ENCODE measurements at regions not wholly inside any gene's neighbourhood (a gene's known extent, or its start where the extent isn't known, plus 50 kb on each side); places are given as distances from the start of the nearest gene placed in this dataset.

DNA sequence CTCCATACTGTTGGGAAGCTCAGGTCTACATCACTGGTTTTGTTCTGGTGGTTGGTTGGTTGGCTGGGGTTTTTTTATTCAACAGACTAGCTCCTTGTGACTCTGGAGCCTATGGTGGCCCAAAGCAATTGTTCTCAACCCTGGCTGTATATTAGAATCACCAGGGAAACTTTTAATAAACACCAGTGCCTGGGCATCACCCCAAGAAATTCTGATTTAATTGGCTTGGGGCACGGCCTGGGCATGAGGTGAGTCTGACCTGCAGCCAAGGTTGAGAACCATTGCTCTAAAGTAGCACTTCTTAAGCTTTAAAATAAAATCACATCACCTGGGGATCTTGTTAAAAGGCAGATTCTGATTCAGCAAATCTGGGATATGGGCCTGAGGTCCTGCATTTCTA lies 184.1 kb downstream of the C1D start:
- TF ChIP-seq, protein P1, sequence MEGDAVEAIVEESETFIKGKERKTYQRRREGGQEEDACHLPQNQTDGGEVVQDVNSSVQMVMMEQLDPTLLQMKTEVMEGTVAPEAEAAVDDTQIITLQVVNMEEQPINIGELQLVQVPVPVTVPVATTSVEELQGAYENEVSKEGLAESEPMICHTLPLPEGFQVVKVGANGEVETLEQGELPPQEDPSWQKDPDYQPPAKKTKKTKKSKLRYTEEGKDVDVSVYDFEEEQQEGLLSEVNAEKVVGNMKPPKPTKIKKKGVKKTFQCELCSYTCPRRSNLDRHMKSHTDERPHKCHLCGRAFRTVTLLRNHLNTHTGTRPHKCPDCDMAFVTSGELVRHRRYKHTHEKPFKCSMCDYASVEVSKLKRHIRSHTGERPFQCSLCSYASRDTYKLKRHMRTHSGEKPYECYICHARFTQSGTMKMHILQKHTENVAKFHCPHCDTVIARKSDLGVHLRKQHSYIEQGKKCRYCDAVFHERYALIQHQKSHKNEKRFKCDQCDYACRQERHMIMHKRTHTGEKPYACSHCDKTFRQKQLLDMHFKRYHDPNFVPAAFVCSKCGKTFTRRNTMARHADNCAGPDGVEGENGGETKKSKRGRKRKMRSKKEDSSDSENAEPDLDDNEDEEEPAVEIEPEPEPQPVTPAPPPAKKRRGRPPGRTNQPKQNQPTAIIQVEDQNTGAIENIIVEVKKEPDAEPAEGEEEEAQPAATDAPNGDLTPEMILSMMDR (IDR thresholded peaks at IDR 0.05; ENCODE audit: low read depth, low read length, missing control alignments) = no peak
- H3K4me3 ChIP-seq (replicated peaks; ENCODE audit: low read depth, low read length) = no peak overlapping the region
- DNase-seq (ENCODE audit: extremely low read depth, low read depth) = no peak

DNA sequence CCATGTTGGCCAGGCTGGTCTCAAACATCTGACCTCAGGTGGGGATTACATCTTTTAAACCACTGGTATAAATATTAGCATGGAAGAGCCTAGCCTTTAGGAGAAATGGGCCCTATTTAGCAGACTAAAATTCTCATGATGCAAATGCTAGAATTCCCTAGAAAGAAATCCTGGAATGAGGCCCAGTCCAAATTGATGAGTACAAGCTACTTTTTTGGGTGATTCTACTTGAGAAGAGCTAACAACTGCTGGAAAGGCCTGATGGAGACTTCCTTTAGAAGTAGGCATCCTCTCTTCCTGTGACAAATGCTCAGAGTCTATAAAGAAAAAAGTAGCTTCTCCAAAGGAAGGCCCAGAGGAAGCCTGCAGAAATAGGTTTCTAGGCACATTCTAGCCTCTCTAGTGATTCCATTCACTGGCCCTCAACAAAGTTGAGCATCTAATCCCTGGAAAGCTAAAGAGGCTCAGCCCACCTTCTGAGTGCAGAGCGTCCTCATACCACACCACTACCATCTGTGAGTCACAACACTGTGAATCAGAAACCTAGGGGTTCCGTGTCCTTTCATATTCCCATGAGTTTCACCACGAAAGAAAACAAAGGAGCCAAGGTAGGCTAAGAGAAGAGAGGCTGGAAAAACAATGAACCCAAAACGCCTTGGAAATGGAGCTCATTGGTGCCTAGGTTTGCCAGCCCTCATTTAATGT lies 183.1 kb downstream of the C1D start:
- TF ChIP-seq, protein P1 (IDR thresholded peaks at IDR 0.05; ENCODE audit: low read depth, low read length, missing control alignments) = no peak

DNA sequence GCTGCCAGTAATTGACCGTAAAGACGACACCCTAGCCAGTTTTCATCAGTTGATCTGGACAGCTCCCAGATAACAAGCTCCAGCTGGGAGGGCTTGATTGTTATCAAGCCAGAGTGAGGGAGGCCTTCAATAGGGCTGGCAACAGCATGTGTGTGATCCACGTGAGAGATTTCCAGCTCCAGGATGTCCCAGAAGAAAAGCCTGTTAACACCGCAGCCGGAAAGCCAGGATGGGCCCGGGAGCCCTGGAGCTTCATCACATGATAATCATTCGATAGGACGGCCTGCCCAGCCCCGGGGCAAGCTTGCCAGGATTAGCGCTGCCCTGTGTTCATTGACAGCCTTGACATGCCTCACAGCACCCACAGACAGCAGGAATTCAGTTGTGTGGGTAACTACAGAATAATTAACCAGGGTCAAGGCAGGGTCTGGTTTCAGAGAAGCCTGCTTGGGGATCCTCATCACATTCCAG lies 182.5 kb downstream of the C1D start:
- H3K4me3 ChIP-seq (replicated peaks; ENCODE audit: low read depth, low read length) = no peak overlapping the region
- no peak for DNase-seq (ENCODE audit: extremely low read depth, low read depth)
- TF ChIP-seq, protein P1 (IDR thresholded peaks at IDR 0.05; ENCODE audit: low read depth, low read length, missing control alignments) = no peak

More for the DNA sequence above, 183.1 kb downstream of the C1D start:
- no peak overlapping the region for H3K4me3 ChIP-seq (replicated peaks; ENCODE audit: low read depth, low read length)
- DNase-seq (ENCODE audit: extremely low read depth, low read depth) = no peak

DNA sequence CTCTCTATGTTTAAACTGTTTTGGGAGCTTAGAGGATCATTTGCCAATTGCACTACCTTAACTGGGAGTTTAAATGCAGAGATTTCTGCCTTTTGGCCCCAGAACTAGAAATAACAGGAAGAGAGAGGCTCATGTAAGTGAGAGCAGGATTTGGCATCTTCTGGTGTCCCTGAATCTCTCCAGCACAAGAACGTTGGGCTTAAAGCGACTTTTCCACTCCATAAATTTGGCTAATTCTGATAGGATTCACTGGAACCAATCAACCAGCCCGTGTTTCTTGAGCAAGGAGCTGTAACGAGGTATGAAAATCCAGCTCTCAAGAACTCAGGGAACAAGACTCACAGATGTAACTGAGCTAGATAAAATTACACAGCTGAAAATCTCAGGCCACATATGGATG lies 181.0 kb downstream of the C1D start:
- DNase-seq (ENCODE audit: extremely low read depth, low read depth) = no peak
- H3K4me3 ChIP-seq (replicated peaks; ENCODE audit: low read depth, low read length) = no peak overlapping the region
- TF ChIP-seq, protein P1 (IDR thresholded peaks at IDR 0.05; ENCODE audit: low read depth, low read length, missing control alignments) = no peak

DNA sequence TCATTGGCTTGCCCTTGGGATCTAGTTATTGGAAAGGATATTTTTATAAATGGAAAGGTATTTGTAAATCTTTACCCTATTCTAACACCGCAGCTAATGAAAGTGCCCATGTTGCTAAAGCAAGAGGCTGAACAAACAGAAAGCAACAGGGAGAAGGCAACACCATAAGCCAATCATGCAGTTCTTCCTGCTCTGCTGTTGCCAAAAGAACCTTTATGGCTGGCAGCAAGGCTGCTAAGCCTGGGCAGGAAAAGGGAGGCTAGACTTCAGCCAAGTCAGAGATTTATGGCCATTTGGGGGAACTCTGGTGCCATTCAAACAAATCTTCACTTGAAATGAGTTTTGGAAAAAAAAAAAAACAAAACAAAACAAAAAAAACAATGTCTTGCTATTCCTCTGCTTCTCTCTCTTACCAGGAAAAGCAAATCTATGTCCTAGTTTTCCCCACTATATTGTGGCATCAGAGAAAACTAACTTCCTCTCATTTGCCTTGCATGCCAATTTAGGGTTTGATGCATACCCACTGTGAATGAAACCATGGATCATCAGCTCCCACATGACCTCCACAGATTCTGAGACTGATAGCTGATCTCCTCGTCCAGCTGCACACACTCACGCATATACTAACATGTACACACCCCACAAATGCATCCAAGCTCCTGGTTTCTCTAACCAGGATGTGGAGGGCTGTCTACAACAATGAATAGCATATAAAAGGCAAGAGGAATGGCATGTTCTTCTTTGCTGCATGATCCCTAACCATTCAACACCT lies 179.3 kb downstream of the C1D start:
- DNase-seq (ENCODE audit: extremely low read depth, low read depth) = no peak
- TF ChIP-seq, protein P1 (IDR thresholded peaks at IDR 0.05; ENCODE audit: low read depth, low read length, missing control alignments) = no peak

DNA sequence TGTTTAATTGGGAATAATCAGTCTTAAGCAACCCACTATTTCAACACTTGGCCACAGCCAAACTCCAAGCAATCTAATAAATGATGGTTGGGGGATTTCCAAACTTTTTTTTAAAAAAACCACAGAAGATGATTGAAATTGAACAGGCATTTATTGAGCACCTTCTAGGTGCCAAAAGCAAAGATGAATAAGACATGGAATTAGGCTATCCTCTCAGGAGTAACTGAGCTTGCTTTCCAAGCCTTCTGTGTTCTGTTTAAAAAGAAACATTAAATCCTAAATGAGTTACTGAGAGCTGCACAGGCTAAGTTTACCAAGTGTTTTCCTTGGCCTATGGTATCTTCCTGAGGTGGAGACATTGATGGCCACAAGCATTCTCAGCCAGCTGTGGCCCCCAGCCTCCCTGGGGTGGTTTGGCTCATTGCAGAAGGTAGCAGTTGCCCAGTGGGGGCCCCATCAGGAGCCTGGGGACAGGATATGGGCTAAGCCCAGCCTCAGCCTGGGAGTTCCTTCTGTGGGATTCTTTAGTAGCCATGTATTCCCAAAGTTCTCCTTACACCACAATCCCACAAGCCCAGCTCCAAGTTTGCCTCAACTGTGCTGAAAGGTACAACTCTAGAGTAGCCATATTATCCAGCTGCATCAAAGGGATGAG lies 174.3 kb downstream of the C1D start:
- TF ChIP-seq, protein P1 (IDR thresholded peaks at IDR 0.05; ENCODE audit: low read depth, low read length, missing control alignments) = no peak
- H3K4me3 ChIP-seq (replicated peaks; ENCODE audit: low read depth, low read length) = no peak overlapping the region
- DNase-seq (ENCODE audit: extremely low read depth, low read depth) = no peak

More for the DNA sequence above, 179.3 kb downstream of the C1D start:
- no peak overlapping the region for H3K4me3 ChIP-seq (replicated peaks; ENCODE audit: low read depth, low read length)

Data from HFF-Myc (cell line).